ENCODE measurements at regions not wholly inside any gene's neighbourhood (a gene's known extent, or its start where the extent isn't known, plus 50 kb on each side); places are given as distances from the start of the nearest gene placed in this dataset.

DNA sequence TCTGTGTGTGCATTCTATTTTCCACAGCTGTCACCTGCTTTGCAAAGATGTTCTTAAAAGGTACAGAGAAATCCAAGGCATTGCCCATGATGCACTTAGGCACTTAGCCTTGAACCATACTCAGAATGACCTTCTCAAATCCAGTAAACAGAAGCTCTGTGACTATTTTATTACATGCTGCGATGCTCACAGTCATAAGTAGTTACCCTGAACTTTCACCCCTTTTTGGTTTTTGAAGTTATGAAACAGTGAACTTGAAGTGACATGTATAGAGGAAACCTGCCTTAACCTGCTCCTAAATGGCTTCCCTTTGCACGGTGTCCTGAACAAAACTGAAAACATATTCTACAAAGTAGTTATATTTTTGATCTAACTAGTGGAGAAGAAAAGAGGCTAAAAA lies 100.4 kb downstream of the SLC10A2 start:
- Histone ChIP-seq H3K4me1 (ENCODE audit: control insufficient read depth, insufficient read depth, low read length) (no peaks in the 10 kb centered on the region), H3K4me3 (ENCODE audit: low read depth in 2 of 2, low read length in 2 of 2) (no peak overlapping the region), H3K9me3 (ENCODE audit: control insufficient read depth, insufficient read depth, low read depth, low read length) (no peaks in the 10 kb centered on the region), H3K36me3 (ENCODE audit: control insufficient read depth, insufficient read depth, low read length) (no peaks in the 10 kb centered on the region), H3K27ac (ENCODE audit: low read length) (no peak overlapping the region), H3K27me3 (ENCODE audit: control insufficient read depth, insufficient read depth, low read length) (no peaks in the 10 kb centered on the region)
- DNase-seq (ENCODE audit: low read depth, low spot score) (no peak), ATAC-seq (no peak)
- TF ChIP-seq SIN3A (IDR thresholded peaks at IDR 0.05; ENCODE audit: borderline replicate concordance, insufficient read depth, low read depth, low read length) (no peak), TCF7L2 (IDR thresholded peaks at IDR 0.05; ENCODE audit: low read depth, low read length) (no peak), POLR2AphosphoS5 (IDR thresholded peaks at IDR 0.05; ENCODE audit: low read depth, low read length) (no peak), CTCF (IDR thresholded peaks at IDR 0.05) (no peak)
- TF ChIP-seq, protein P1, sequence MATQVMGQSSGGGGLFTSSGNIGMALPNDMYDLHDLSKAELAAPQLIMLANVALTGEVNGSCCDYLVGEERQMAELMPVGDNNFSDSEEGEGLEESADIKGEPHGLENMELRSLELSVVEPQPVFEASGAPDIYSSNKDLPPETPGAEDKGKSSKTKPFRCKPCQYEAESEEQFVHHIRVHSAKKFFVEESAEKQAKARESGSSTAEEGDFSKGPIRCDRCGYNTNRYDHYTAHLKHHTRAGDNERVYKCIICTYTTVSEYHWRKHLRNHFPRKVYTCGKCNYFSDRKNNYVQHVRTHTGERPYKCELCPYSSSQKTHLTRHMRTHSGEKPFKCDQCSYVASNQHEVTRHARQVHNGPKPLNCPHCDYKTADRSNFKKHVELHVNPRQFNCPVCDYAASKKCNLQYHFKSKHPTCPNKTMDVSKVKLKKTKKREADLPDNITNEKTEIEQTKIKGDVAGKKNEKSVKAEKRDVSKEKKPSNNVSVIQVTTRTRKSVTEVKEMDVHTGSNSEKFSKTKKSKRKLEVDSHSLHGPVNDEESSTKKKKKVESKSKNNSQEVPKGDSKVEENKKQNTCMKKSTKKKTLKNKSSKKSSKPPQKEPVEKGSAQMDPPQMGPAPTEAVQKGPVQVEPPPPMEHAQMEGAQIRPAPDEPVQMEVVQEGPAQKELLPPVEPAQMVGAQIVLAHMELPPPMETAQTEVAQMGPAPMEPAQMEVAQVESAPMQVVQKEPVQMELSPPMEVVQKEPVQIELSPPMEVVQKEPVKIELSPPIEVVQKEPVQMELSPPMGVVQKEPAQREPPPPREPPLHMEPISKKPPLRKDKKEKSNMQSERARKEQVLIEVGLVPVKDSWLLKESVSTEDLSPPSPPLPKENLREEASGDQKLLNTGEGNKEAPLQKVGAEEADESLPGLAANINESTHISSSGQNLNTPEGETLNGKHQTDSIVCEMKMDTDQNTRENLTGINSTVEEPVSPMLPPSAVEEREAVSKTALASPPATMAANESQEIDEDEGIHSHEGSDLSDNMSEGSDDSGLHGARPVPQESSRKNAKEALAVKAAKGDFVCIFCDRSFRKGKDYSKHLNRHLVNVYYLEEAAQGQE (IDR thresholded peaks at IDR 0.05; ENCODE audit: insufficient read depth in 1 of 2, low read depth in 2 of 2, low read length in 1 of 2) = no peak
- ChIA-PET POLR2A (no interaction called here), CTCF (no interaction called here)
- in situ Hi-C loops (cut with HindIII; ENCODE audit: low pct_unique_long_range_greater_than_20kb, low sequenced_read_pairs) = no loop called here
- intact Hi-C loops (cut with micrococcal nuclease; ENCODE audit: unreplicated experiment) = no loop called here
- no TSS peak for BruUV-seq (replicated peaks)

- CTCF ChIA-PET = no interaction called here
- H3K27me3 ChIP-seq (ENCODE audit: control insufficient read depth, insufficient read depth, low read length) = no peaks in the 10 kb centered on the region
- H3K27ac ChIP-seq (ENCODE audit: low read length) = no peak overlapping the region
- in situ Hi-C loops (cut with HindIII; ENCODE audit: low pct_unique_long_range_greater_than_20kb, low sequenced_read_pairs) = no loop called here
- H3K36me3 ChIP-seq (ENCODE audit: control insufficient read depth, insufficient read depth, low read length) = no peaks in the 10 kb centered on the region
- intact Hi-C loops (cut with micrococcal nuclease; ENCODE audit: unreplicated experiment) = no loop called here
- DNase-seq (ENCODE audit: low read depth, low spot score) (no peak), ATAC-seq (no peak)
- H3K4me3 ChIP-seq (ENCODE audit: low read depth in 2 of 2, low read length in 2 of 2) = no peak overlapping the region
- POLR2A ChIA-PET = no interaction called here
- H3K9me3 ChIP-seq (ENCODE audit: control insufficient read depth, insufficient read depth, low read depth, low read length) = no peaks in the 10 kb centered on the region
- BruUV-seq (replicated peaks) = no TSS peak
- H3K4me1 ChIP-seq (ENCODE audit: control insufficient read depth, insufficient read depth, low read length) = no peaks in the 10 kb centered on the region
- TF ChIP-seq, protein P1 (IDR thresholded peaks at IDR 0.05; ENCODE audit: insufficient read depth in 1 of 2, low read depth in 2 of 2, low read length in 1 of 2) = no peak
- no peak for TF ChIP-seq TCF7L2 (IDR thresholded peaks at IDR 0.05; ENCODE audit: low read depth, low read length)
- no peak for TF ChIP-seq SIN3A (IDR thresholded peaks at IDR 0.05; ENCODE audit: borderline replicate concordance, insufficient read depth, low read depth, low read length)
- no peak for TF ChIP-seq POLR2AphosphoS5 (IDR thresholded peaks at IDR 0.05; ENCODE audit: low read depth, low read length)
- no peak for TF ChIP-seq CTCF (IDR thresholded peaks at IDR 0.05)
These were observed 103.8 kb downstream of the SLC10A2 start for GRCh38 chr13:102962430-102962829.

All from Panc1 (cell line).